Sigmoid colon (tissue), 4 donors: ENCODE measurements at regions not wholly inside any gene's neighbourhood (a gene's known extent, or its start where the extent isn't known, plus 50 kb on each side); places are given as distances from the start of the nearest gene placed in this dataset.

Source experiments
- CTCF ChIP-seq, 4 experiments: fragments of 450-650 bp in 3 of 4; fragments of 200-600 bp in 1 of 4; IDR thresholded peaks; one replicate each; pipeline ENCODE4 v1.5.1; 2016 to 2019; ENCODE audit warnings: antibody characterized with exemption in 4 of 4, mild to moderate bottlenecking in 3 of 4, moderate library complexity in 2 of 4
- EP300 ChIP-seq, 4 donors: sonication (generic); formaldehyde crosslinking; IDR thresholded peaks; one replicate each; pipeline ENCODE4 v1.6.1; 2017; ENCODE audit warnings: antibody characterized with exemption in 4 of 4

GRCh38 chr17:70308618-70309017 lies 139.3 kb downstream of the KCNJ2 start:
- TF ChIP-seq CTCF (IDR thresholded peaks at IDR 0.05), result no peak
- no peak for TF ChIP-seq EP300 (IDR thresholded peaks at IDR 0.05)
